OCI-LY1 (cell line): ENCODE measurements at regions not wholly inside any gene's neighbourhood (a gene's known extent, or its start where the extent isn't known, plus 50 kb on each side); places are given as distances from the start of the nearest gene placed in this dataset.
A peak's percentile ranks its signal among the peaks of the same experiment; 100 is the strongest.

Experiments
- H2AFZ ChIP-seq: fragments of 200-600 bp; sonication (generic), shearing (Covaris generic); 2 replicates; pipeline ENCODE4 v1.6.0; 2014; ENCODE audit warnings: antibody characterized with exemption, mild to moderate bottlenecking, low read length
- H3F3A ChIP-seq: fragments of 200-600 bp; sonication (generic), shearing (Covaris generic); 2 replicates; pipeline ENCODE4 v1.6.0; 2014; ENCODE audit warnings: mild to moderate bottlenecking, antibody characterized with exemption, low read length, moderate library complexity; ENCODE audit not compliant: insufficient read depth
- H3K27ac ChIP-seq: fragments of 200-600 bp; sonication (generic); 2 replicates; pipeline ENCODE4 v1.5.1; 2014; ENCODE audit warnings: low read length, mixed run types, mild to moderate bottlenecking, low read depth; ENCODE audit not compliant: poor library complexity, severe bottlenecking
- H3K27me3 ChIP-seq: fragments of 200-600 bp; sonication (generic); 2 replicates; pipeline ENCODE4 v1.6.0; 2014; ENCODE audit warnings: antibody characterized with exemption, mild to moderate bottlenecking, low read length, moderate library complexity; ENCODE audit not compliant: insufficient read depth
- H3K36me3 ChIP-seq: fragments of 200-600 bp; sonication (generic); 2 replicates; pipeline ENCODE4 v1.6.1; 2014; ENCODE audit warnings: mild to moderate bottlenecking, antibody characterized with exemption, low read length, moderate library complexity, mixed read lengths; ENCODE audit not compliant: insufficient read depth
- H3K4me1 ChIP-seq: fragments of 200-600 bp; sonication (generic); 2 replicates; pipeline ENCODE4 v1.5.1; 2014; ENCODE audit warnings: mild to moderate bottlenecking, low read length, moderate library complexity; ENCODE audit not compliant: insufficient read depth, severe bottlenecking
- H3K4me2 ChIP-seq: fragments of 200-600 bp; sonication (generic), shearing (Covaris generic); 2 replicates; pipeline ENCODE4 v1.6.1; 2014; ENCODE audit warnings: low read length
- H3K4me3 ChIP-seq: fragments of 200-600 bp; sonication (generic); 2 replicates; pipeline ENCODE4 v1.5.1; 2014; ENCODE audit warnings: low read length, low read depth, mild to moderate bottlenecking, mixed read lengths; ENCODE audit not compliant: poor library complexity, severe bottlenecking
- H3K79me2 ChIP-seq: fragments of 200-600 bp; shearing (Covaris generic); 2 replicates; pipeline ENCODE4 v1.6.1; 2016; ENCODE audit warnings: mixed run types, low read length, mixed read lengths; ENCODE audit not compliant: insufficient read depth
- H3K9ac ChIP-seq: fragments of 200-600 bp; sonication (generic), shearing (Covaris generic); 2 replicates; pipeline ENCODE4 v1.6.1; 2014; ENCODE audit warnings: mild to moderate bottlenecking, low read length, mixed read lengths
- H3K9me2 ChIP-seq: fragments of 200-600 bp; sonication (generic), shearing (Covaris generic); 2 replicates; pipeline ENCODE4 v1.6.1; 2014; ENCODE audit warnings: low read depth, mild to moderate bottlenecking, low read length, mixed read lengths
- H3K9me3 ChIP-seq: fragments of 200-600 bp; shearing (Covaris generic); 2 replicates; pipeline ENCODE4 v1.6.1; 2014; ENCODE audit warnings: low read length, mixed read lengths
- H4K20me1 ChIP-seq: fragments of 200-600 bp; sonication (generic), shearing (Covaris generic); 2 replicates; pipeline ENCODE4 v1.6.0; 2016; ENCODE audit warnings: mild to moderate bottlenecking, low read length; ENCODE audit not compliant: insufficient read depth
- EZH2 ChIP-seq: fragments of 200-600 bp; sonication (generic), shearing (Covaris generic); IDR thresholded peaks from 2 replicates; pipeline ENCODE4 v1.8.0; 2017; ENCODE audit warnings: borderline replicate concordance, mixed run types, mild to moderate bottlenecking, antibody characterized with exemption, low read length, moderate library complexity, mixed read lengths
- TF ChIP-seq, protein P1 (sequence below): fragments of 200-600 bp; sonication (generic), shearing (Covaris generic); IDR thresholded peaks from 2 replicates; pipeline ENCODE4 v1.5.1; 2017; ENCODE audit warnings: mild to moderate bottlenecking, antibody characterized with exemption, low read length, moderate library complexity, mixed read lengths

DNA sequence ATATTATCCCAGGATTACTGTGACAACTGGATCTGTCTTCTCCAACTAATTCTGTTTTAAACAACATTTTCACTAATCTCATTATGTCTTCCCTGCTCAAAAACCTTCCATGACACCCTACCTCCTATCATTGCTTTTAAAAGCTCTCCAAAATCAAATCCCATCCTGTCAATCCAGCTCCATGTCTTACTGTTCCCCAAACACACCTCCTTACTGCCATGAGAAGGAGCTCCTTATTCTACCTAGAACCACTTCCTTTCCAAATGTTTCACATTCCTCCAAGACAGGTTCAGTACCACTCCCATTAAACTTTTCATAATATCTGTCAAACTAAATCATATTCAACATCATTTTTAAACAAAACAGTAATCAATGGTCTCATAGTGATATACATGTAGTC, 66.9 kb upstream of the WDR17 start:
- Histone ChIP-seq H2AFZ (no peak overlapping the region), H3K27ac (no peak overlapping the region), H3K4me2 (no peak overlapping the region), H4K20me1 (no peaks in the 10 kb centered on the region), H3K9ac (no peak overlapping the region), H3F3A (no peaks in the 10 kb centered on the region), H3K4me1 (peaks cover 17% of the 10 kb centered on the region), H3K9me3 (no peaks in the 10 kb centered on the region), H3K27me3 (no peaks in the 10 kb centered on the region), H3K4me3 (no peak overlapping the region), H3K79me2 (peaks cover 6% of the 10 kb centered on the region; the same call in 1 of the 2 replicates), H3K36me3 (no peaks in the 10 kb centered on the region), H3K9me2 (no peaks in the 10 kb centered on the region)
- TF ChIP-seq, protein P1, sequence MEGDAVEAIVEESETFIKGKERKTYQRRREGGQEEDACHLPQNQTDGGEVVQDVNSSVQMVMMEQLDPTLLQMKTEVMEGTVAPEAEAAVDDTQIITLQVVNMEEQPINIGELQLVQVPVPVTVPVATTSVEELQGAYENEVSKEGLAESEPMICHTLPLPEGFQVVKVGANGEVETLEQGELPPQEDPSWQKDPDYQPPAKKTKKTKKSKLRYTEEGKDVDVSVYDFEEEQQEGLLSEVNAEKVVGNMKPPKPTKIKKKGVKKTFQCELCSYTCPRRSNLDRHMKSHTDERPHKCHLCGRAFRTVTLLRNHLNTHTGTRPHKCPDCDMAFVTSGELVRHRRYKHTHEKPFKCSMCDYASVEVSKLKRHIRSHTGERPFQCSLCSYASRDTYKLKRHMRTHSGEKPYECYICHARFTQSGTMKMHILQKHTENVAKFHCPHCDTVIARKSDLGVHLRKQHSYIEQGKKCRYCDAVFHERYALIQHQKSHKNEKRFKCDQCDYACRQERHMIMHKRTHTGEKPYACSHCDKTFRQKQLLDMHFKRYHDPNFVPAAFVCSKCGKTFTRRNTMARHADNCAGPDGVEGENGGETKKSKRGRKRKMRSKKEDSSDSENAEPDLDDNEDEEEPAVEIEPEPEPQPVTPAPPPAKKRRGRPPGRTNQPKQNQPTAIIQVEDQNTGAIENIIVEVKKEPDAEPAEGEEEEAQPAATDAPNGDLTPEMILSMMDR, result no peak
- TF ChIP-seq EZH2, result no peak

DNA sequence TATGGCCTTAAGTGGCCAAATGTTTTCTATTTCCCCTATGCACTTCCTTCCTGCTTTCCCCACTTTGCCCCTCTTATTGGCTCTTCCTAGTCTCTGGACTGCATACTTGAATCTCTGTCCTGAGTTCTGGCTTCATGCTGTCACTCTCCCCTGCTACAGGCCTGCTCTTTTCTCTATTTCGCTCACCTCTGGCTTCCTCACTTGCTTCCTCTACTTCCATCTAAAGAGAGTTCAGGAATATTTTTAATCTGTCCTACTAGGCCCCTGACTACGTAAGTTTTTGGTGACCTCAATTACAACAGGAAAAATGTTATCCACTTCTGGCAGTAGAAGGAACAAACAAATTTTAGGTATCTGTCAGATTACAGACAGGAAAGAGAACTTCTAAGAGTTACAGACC, 65.7 kb upstream of the WDR17 start:
- no peak overlapping the region for H2AFZ ChIP-seq
- no peaks in the 10 kb centered on the region for H3K9me3 ChIP-seq
- peak overlapping the region; percentile 9 for H3K27ac ChIP-seq
- peaks cover 17% of the 10 kb centered on the region for H3K4me1 ChIP-seq
- H3K9ac ChIP-seq, result peak overlapping the region; percentile 21; the same call in 1 of the 2 replicates
- no peaks in the 10 kb centered on the region for H3K36me3 ChIP-seq
- H3K79me2 ChIP-seq, result peaks cover 6% of the 10 kb centered on the region; the same call in 1 of the 2 replicates
- H3F3A ChIP-seq, result no peaks in the 10 kb centered on the region
- no peaks in the 10 kb centered on the region for H4K20me1 ChIP-seq
- peak overlapping the region; percentile 72 for H3K4me3 ChIP-seq
- H3K9me2 ChIP-seq, result no peaks in the 10 kb centered on the region
- no peaks in the 10 kb centered on the region for H3K27me3 ChIP-seq
- TF ChIP-seq, protein P1, result no peak
- TF ChIP-seq EZH2, result no peak
- peak overlapping the region; percentile 67 for H3K4me2 ChIP-seq

GRCh38 chr4:176001151-176002006, 64.3 kb upstream of the WDR17 start:
- H2AFZ ChIP-seq, result no peak overlapping the region

More at GRCh38 chr4:176001151-176002006, 64.3 kb upstream of the WDR17 start:
- no peaks in the 10 kb centered on the region for H3K9me2 ChIP-seq
- no peaks in the 10 kb centered on the region for H4K20me1 ChIP-seq
- TF ChIP-seq EZH2, result no peak
- TF ChIP-seq, protein P1, result no peak
- H3K4me1 ChIP-seq, result peaks cover 20% of the 10 kb centered on the region
- H3K36me3 ChIP-seq, result no peaks in the 10 kb centered on the region
- no peaks in the 10 kb centered on the region for H3K27me3 ChIP-seq
- H3K27ac ChIP-seq, result peak overlapping the region; percentile 40
- H3K9me3 ChIP-seq, result no peaks in the 10 kb centered on the region
- peaks cover 6% of the 10 kb centered on the region; the same call in 1 of the 2 replicates for H3K79me2 ChIP-seq
- H3K9ac ChIP-seq, result peak overlapping the region; percentile 70
- peak overlapping the region; percentile 72 for H3K4me3 ChIP-seq
- no peaks in the 10 kb centered on the region for H3F3A ChIP-seq
- H3K4me2 ChIP-seq, result peak overlapping the region; percentile 67
